ENCODE measurements at regions not wholly inside any gene's neighbourhood (a gene's known extent, or its start where the extent isn't known, plus 50 kb on each side); places are given as distances from the start of the nearest gene placed in this dataset.

- TF ChIP-seq, protein P1, sequence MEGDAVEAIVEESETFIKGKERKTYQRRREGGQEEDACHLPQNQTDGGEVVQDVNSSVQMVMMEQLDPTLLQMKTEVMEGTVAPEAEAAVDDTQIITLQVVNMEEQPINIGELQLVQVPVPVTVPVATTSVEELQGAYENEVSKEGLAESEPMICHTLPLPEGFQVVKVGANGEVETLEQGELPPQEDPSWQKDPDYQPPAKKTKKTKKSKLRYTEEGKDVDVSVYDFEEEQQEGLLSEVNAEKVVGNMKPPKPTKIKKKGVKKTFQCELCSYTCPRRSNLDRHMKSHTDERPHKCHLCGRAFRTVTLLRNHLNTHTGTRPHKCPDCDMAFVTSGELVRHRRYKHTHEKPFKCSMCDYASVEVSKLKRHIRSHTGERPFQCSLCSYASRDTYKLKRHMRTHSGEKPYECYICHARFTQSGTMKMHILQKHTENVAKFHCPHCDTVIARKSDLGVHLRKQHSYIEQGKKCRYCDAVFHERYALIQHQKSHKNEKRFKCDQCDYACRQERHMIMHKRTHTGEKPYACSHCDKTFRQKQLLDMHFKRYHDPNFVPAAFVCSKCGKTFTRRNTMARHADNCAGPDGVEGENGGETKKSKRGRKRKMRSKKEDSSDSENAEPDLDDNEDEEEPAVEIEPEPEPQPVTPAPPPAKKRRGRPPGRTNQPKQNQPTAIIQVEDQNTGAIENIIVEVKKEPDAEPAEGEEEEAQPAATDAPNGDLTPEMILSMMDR (IDR thresholded peaks at IDR 0.05; ENCODE audit: poor library complexity, severe bottlenecking) = no peak
- no peak for TF ChIP-seq REST (IDR thresholded peaks at IDR 0.05; ENCODE audit: borderline replicate concordance)
- no peak for TF ChIP-seq MXI1 (conservative IDR thresholded peaks at IDR 0.05; ENCODE audit: poor library complexity, severe bottlenecking)
- no peak for TF ChIP-seq TAF1 (IDR thresholded peaks at IDR 0.05; ENCODE audit: low read depth)
- no peak for TF ChIP-seq EZH2 (IDR thresholded peaks at IDR 0.05; ENCODE audit: borderline replicate concordance, insufficient read depth, low read length, poor library complexity, severe bottlenecking)
Measured at GRCh38 chr6:79804732-79805131, 142.6 kb downstream of the ELOVL4 start.

Measured in neural cell (in vitro differentiated cells).